ENCODE measurements at regions not wholly inside any gene's neighbourhood (a gene's known extent, or its start where the extent isn't known, plus 50 kb on each side); places are given as distances from the start of the nearest gene placed in this dataset.
A peak's percentile ranks its signal among the peaks of the same experiment; 100 is the strongest.

DNA sequence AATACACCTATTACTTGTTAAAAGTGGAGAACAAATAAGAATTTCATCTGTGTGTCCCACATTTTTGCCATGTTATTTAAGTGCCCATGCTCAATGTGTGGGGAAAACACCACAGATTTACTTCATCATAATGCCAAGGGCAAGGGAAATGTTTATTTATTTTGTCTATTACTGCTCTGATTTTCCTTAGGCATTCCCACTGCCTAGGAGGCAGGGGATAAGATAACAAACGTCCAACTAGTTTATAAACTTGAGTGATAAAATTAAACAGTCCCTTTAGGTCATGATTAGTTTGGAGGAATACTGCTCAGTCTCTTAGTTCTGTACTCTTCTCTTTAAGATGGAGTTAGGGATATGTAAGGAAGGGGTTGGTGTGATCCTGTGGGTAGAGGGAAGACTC, 598.4 kb upstream of the MARCKS start:
- TF ChIP-seq, protein P1, sequence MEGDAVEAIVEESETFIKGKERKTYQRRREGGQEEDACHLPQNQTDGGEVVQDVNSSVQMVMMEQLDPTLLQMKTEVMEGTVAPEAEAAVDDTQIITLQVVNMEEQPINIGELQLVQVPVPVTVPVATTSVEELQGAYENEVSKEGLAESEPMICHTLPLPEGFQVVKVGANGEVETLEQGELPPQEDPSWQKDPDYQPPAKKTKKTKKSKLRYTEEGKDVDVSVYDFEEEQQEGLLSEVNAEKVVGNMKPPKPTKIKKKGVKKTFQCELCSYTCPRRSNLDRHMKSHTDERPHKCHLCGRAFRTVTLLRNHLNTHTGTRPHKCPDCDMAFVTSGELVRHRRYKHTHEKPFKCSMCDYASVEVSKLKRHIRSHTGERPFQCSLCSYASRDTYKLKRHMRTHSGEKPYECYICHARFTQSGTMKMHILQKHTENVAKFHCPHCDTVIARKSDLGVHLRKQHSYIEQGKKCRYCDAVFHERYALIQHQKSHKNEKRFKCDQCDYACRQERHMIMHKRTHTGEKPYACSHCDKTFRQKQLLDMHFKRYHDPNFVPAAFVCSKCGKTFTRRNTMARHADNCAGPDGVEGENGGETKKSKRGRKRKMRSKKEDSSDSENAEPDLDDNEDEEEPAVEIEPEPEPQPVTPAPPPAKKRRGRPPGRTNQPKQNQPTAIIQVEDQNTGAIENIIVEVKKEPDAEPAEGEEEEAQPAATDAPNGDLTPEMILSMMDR (IDR thresholded peaks at IDR 0.05; ENCODE audit: insufficient read depth, low read depth, low read length) = no peak
- DNase-seq (ENCODE audit: low read depth) = peak; percentile 19
- no peak overlapping the region for H3K4me3 ChIP-seq (ENCODE audit: low read depth, low read length)

GRCh38 chr6:113271437-113271836, 585.7 kb upstream of the MARCKS start:
- DNase-seq (ENCODE audit: low read depth) = no peak
- H3K4me3 ChIP-seq (ENCODE audit: low read depth, low read length) = no peak overlapping the region
- TF ChIP-seq, protein P1 (IDR thresholded peaks at IDR 0.05; ENCODE audit: insufficient read depth, low read depth, low read length) = no peak

DNA sequence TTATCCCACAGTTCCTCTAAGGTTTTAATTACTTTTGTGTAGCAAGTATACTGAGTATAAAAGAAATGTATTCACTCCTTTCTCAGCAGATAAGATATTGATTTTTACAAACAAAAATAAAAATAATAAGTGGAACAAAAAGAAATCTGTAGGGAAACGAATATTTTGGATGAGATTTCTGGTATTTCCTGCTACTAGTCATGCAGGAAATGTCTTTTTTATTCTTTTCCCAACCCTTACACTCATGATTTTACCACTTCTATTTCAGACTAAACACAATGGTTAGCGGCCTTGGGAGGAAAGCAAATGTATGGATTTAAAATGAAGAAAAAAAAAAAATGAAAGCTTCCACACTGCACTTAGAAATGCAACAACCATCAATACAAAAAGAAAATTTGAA, 580.5 kb upstream of the MARCKS start:
- H3K4me3 ChIP-seq (ENCODE audit: low read depth, low read length) = no peak overlapping the region
- DNase-seq (ENCODE audit: low read depth) = no peak
- TF ChIP-seq, protein P1 (IDR thresholded peaks at IDR 0.05; ENCODE audit: insufficient read depth, low read depth, low read length) = no peak

- DNase-seq (ENCODE audit: low read depth) = no peak
- TF ChIP-seq, protein P1 (IDR thresholded peaks at IDR 0.05; ENCODE audit: insufficient read depth, low read depth, low read length) = no peak
- no peak overlapping the region for H3K4me3 ChIP-seq (ENCODE audit: low read depth, low read length)
Measured at GRCh38 chr6:113277111-113277510, 580.0 kb upstream of the MARCKS start.

- TF ChIP-seq, protein P1 (IDR thresholded peaks at IDR 0.05; ENCODE audit: insufficient read depth, low read depth, low read length) = no peak
- DNase-seq (ENCODE audit: low read depth) = peak; percentile 44
- H3K4me3 ChIP-seq (ENCODE audit: low read depth, low read length) = no peak overlapping the region
Measured at GRCh38 chr6:113281014-113281413, 576.1 kb upstream of the MARCKS start.

DNA sequence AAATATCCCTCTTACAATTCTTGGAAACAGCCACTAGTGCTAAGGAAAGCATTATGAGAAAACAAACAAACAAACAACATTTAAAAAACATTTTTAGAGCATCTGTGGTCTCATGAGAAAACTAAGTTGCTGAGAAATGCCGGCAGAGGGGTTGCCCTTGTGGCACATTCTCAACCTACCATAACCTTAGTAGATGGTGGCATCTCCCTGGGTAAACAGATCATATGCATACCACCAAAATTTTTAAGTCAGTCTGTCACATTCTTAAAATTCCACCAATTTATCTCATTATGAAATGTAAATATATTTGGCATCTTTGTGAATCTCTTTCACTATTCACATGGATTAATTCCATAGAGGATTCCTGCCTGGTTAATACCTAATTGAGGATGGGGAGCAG, 575.7 kb upstream of the MARCKS start:
- TF ChIP-seq, protein P1 (IDR thresholded peaks at IDR 0.05; ENCODE audit: insufficient read depth, low read depth, low read length) = no peak
- H3K4me3 ChIP-seq (ENCODE audit: low read depth, low read length) = no peak overlapping the region
- no peak for DNase-seq (ENCODE audit: low read depth)

GRCh38 chr6:113287396-113287795, 569.7 kb upstream of the MARCKS start:
- no peak overlapping the region for H3K4me3 ChIP-seq (ENCODE audit: low read depth, low read length)
- TF ChIP-seq, protein P1 (IDR thresholded peaks at IDR 0.05; ENCODE audit: insufficient read depth, low read depth, low read length) = no peak
- DNase-seq (ENCODE audit: low read depth) = no peak

Measured in fibroblast of villous mesenchyme (primary cell).